Keratinocyte (primary cell): ENCODE measurements at regions not wholly inside any gene's neighbourhood (a gene's known extent, or its start where the extent isn't known, plus 50 kb on each side); places are given as distances from the start of the nearest gene placed in this dataset.

Source experiments
- CTCF ChIP-seq, 3 experiments: IDR thresholded peaks in 1 of 3; conservative IDR thresholded peaks in 1 of 3; optimal IDR thresholded peaks in 1 of 3; 2 replicates in 2 of 3; 3 replicates in 1 of 3; pipeline versions ENCODE3 to v1.5.1; 2011; ENCODE audit warnings: low read length in 3 of 3, mild to moderate bottlenecking in 3 of 3, moderate library complexity in 2 of 3, control low read depth in 1 of 3, inconsistent platforms in 1 of 3; ENCODE audit not compliant: insufficient read depth in 2 of 3; ENCODE audit errors: extremely low read depth in 1 of 3
- EZH2 ChIP-seq: IDR thresholded peaks from one replicate; pipeline ENCODE4 v1.6.1; 2012; ENCODE audit warnings: inconsistent platforms, mild to moderate bottlenecking, low read length, moderate library complexity

DNA sequence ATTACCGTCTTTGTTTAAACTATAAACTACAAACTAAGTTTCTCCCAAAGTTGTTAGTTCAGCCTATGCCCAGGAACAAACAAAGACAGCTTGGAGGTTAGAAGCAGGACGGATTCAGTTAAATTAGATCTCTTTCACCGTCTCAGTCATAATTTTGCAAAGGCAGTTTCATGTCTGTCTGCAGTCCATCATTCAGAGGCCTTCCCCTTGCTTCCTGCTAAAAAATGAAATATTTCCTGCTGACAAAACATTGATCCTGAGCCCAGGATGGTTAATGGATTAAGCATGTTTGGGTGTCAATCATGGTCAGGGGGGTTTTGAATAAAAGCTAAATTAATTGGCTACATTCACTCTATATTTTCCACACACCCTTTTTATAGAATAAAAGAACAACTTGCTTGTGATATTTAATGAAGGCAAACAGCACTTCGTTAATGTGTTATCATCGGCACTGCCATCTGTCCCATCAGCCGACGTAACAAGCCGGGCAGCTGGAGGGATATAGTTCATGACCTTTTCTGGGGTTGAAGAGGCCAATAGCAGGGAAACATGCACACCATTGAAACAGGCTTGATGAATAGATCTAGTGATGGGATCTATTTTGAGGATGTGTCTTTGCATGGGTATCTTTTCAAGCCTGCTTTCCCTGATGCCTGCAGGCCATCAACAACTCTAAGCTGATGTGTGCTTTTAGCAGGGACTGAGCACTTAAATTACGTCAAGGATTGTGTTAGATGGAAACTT lies 521.3 kb upstream of the TMEM132C start:
- TF ChIP-seq CTCF (optimal IDR thresholded peaks at IDR 0.05 in 1 of 3, IDR thresholded peaks at IDR 0.05 in 1 of 3, conservative IDR thresholded peaks at IDR 0.05 in 1 of 3; ENCODE audit: extremely low read depth in 1 of 3, insufficient read depth in 2 of 3, low read length in 3 of 3) (no peak), EZH2 (no peak)
